Stimulated activated CD8-positive, alpha-beta memory T cell treated with anti-CD3 and anti-CD28 coated beads, Interleukin-4, amount 100 ng/mL, for 24 hours (primary cell): ENCODE measurements at regions not wholly inside any gene's neighbourhood (a gene's known extent, or its start where the extent isn't known, plus 50 kb on each side); places are given as distances from the start of the nearest gene placed in this dataset.

Source experiments
- DNase-seq: peaks from one replicate; pipeline ENCODE4 v3.0.0-alpha.2; 2020; ENCODE audit warnings: low read depth

DNA sequence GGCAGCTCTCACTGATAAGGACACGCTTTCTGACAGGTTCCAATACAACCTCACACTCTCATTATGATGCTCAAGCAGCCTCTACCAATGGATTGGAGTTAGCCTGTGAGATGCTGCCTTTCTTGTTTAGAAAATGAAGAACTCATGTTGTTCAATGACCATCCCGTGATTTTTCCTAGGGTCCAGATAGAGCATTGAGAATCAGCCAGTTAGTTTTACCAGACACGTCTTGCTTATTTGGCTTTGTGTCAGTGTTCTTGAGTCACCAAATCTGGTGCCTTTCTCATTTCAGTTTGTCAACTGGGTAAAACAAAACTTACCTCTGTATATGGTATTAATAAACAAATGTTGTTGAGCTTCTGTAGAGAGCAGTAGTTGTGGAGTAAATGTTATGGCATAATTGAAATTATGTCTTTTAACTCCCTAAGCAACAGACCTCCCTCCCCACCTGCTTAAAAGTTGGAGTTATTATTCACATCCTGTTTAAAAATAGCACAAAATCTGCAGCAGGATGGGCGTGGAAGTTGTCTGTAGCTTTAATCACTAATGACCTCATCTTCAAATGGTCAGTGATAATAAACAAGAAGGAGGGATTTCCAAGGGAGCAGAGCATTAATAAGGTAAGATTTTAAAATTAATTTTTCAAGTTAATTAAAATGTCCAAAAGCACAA is 167.3 kb downstream of the HRH4 start:
- no peak for DNase-seq

DNA sequence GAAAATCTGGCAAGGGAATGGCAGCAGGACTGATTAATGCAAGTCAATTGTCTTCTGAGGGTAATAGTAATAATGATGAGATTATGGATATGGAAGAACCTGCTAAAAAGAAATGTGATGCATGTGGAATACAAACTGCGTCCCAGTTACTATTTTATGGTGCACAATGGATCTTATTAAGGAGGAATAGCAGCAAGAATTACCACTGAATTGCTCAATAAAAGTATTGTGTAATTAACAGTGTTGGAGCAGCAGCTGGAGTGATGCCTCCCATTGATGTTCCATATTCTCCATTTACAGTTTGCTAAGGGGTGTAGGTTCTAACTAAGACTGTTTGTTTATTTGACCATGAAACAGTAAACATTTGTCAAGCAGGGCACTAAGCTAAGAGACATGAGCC is 167.9 kb downstream of the HRH4 start:
- DNase-seq: no peak

DNA sequence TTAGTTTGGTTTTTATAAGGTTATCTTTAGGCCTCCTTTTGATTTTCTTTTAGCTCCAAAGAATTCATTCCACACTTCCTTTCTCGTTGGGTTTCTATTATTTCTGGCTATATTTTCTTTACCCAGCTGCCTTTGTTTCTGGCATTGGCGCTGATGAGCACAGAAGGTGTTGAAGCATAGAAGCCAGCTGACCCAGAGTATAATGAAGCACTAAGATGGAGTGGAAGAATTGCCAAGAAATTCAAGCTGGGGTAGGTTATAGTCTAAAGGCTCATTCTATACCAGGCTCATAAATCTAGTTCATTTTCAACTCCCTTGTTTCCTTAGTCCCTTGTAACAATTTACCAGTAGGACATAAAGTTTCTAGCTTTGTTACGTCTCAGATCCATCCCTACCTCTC is 169.5 kb downstream of the HRH4 start:
- DNase-seq: no peak

DNA sequence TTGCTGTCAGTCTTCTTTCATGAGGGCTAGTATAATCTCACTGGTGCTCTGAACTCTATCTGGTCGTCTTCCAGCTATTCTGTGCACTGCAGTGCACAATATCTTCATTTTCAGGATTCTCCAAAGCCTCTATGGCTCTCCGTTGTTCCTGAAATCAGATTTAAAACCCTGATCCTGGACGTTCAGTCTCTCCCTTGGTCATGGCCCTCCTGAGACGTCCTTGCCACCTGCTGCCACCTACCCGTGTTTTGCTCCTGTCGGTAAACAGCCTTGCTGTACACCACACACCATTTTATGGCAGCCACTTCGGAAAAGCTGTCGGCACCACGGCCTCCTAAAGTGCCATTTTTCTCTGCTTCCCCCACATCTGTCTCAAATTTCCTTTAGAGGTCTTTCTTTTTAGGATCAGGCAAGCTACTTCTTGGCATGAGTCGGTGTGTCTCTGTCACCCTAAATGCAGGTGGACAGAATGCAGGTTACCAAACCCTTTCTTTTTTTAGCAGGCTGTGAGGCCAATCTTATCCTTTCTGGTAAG is 170.0 kb downstream of the HRH4 start:
- no peak for DNase-seq

DNA sequence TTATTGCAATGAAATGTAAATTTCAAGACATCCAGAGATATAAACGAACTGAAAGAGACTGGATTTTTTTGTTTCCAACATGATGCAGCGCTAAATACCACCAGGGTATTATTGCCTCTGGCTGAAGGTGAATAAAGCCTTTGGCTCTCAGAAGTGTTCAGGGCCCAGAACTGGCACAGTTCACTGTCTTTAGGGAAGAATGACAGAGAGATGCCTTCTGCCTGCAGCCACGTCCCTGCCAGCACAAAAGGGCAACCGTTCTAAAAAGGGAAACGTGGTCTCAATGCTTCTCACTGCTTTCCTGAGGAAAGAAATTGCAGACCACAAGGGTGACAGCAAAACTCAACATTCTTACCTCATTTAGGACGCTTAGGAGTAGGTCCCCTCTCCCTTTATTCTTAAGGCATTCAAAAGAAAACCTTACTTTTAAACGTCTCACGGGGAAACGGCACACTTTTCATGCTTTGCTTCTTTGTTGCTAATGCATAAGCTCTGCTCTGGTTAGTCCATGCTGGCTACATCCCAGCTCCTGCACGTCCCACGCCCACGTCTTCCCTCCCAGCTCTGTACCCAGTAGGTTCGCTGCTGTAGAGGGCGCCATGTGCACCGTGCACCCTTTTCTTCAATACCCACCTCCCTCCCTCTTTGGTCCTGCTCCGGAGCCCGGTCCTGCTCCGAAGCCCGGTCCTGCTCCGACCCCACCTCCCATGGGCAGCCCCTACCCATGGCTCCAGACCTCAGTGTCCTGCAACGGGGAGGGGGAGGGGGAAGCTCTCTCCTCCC is 171.0 kb downstream of the HRH4 start:
- DNase-seq: no peak

DNA sequence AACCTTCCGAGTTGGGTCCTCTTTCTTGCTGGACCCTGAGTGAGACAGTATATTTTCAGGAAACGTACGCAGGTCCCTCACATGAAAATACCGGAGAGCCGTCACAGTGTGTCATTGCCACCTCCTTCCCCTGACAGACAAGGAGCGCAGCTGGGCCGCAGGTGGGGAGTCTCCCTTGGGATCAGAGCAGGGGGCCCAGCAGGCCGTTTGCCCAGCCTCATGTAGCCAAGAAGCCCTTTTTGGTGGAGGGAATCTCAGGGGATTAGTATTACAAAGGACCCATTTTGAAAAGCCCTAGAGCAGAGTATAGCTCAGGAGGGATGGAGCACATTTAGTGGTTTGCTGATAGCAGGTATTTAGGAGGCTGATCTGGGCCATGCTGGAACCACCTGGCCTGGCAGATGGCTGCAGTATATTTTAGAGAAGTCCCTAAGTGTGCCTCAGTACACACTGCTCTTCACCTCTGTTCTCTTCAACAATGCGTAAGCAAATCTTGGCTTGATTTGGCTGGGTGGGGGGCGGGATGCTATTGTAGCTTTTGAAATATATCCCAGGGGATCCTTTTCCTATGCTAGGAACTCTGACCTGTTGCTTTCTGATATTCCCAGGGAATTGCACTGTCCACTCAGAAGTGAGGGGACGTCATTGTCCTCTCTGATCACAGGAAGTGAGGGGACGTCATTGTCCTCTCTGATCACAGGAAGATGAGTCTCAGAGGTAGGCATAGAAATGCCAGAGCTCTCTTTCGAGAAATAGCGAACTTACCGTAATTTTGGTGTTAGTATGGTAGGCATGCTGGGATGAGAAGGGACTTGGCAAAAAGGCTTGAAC is 171.9 kb downstream of the HRH4 start:
- DNase-seq: no peak

DNA sequence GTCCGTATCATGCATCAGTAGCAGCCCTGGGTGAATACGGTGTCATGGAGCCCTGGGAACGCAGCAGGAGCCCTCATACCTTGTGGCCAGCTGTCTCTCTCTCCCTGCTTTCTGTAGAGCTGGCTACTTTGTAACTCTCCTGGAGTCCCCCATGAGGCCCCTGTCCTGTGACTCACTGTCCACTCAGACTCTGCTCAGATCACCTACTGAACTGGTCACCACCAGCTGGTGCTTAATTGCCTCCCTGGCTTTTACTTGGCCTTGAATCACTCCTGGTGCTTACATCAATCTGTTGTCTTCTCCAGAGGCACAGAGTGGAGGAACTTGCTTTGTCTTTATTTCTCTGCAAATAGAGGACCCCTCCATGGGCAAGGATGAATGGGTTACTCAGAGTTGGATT is 172.7 kb downstream of the HRH4 start:
- no peak for DNase-seq

DNA sequence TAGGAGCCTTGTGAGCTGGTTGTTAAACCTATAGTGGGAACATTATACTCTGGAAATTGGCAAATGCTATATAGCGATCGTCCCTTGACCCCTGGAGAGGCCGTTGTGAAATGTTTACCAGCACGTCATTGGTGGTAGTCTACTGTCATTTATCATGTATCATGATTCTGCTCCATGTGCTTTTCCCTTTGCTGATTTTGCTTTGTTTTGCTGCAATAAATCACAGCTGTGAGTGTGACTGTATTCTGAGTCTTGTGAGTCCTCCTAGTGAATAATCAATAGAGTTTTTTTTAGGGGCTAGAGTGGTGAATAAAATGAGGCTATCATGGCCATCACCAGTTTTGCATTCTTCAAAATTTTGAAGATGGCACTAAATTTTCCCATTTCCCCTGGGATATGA is 189.1 kb downstream of the HRH4 start:
- DNase-seq: no peak

DNA sequence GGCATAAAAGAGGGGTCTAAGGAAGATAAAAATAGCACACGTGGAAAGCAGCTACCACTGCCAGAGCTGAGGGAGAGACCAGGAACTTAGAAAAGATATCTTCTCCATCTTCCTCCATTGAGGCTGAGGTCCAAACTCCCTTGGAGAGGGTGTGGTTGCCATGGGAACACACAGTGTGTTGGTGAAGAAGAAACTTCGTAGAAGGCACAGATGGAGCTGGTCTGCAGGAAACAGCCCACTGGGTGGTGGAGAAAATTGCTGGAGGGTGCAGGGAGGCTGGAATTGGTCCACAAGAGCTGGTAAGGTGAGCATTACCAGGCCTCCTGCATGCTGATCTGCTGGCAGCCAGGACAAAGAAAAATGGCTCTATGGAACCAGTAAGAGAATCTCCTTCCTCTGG is 191.0 kb downstream of the HRH4 start:
- no peak for DNase-seq

DNA sequence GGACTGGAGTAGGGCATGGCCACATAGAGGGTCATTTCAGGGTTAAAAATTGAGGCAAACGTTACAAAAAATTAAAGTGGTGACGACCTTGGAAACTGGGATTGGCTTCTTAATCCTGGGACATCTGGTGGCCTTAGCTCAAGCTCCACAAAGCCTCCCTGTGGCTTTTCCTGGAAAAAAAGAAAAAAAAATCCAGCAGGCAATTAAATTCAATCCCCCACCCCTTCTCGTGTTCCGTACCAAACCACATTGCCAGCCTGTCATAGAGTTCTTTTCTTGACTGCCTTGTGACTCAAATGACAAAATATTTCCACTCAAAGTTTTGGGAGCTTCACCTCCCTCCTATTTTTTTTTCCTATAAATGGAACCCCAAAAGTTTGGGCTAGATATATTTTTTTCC is 195.6 kb downstream of the HRH4 start:
- DNase-seq: no peak

DNA sequence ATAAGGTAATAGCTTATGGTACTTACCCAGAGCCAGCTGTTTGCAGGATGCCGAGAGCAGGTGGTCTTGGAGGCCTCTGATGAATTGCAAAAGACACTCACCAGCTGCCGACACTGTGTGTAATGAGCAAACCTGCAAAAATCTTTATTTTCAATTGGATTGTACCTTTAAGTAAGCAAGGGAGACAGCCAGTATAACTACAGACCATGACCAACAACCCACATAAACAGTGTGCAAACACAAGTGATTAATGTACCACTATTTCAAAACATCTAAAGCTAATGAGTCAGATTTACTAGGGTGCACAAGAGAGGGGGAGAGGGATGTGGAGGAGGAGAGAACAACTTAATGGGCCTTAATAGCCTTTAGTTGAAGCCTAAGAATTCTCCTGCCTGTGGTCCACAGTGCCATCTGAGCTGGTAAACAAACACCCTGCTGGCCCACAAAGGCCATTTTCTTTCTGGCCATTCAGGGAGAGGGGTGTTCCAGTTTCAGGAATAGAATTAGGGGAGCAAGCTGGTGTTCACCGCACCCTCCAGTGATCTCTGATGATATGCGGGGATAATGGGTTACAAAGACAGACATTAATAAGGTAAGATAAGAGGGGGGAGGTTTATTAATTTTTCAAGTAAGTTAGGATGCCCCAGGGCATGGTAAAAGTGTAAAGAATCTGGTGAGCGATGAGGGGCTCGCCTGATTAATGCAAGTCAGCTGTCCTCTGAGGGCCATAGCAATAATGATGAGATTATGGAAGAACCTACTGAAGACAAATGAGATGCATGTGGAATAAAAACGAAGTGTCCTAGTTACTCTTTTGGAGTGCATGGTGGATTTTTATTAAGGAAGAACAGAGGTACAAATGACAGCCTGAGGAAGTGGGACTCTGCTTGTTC is 196.4 kb downstream of the HRH4 start:
- DNase-seq: no peak

DNA sequence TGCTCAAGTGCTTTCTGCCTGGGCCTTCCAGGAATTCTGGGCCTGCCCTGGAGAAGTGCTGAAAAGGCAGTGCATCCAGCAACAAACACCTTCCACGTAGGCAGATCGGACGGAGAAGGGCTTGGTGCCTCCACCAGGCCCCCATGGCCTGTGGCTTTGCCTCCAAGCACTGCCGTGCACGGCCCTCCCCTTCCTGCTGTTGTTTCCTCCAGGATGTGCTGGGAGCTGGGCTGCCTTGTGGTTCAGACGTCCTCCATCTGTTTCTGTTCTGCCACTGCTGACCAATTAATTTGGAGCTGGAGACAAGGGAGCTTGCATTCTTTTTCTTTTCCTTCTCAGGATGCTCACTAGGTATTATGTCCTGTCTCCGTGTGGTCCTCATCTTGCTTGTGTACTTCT is 197.0 kb downstream of the HRH4 start:
- no peak for DNase-seq

DNA sequence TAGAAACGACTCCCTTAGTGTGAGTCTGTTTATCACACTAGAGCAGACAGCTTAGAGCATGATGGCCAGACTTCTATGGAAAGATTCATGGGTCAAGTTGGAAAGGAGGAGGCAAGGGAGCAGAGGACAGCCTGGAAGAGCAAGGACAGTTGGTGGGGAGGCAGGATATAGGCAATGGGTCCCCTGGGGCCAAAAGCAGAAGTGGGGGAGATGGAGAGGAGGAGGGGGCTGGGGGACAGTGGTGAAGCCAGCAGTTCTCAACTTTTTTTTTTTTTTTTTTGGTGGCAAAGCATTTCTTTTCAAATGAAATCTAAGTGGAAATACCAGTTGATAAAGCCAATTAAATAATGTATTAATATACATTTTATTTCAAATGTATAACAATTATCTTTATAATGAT is 197.9 kb downstream of the HRH4 start:
- no peak for DNase-seq

DNA sequence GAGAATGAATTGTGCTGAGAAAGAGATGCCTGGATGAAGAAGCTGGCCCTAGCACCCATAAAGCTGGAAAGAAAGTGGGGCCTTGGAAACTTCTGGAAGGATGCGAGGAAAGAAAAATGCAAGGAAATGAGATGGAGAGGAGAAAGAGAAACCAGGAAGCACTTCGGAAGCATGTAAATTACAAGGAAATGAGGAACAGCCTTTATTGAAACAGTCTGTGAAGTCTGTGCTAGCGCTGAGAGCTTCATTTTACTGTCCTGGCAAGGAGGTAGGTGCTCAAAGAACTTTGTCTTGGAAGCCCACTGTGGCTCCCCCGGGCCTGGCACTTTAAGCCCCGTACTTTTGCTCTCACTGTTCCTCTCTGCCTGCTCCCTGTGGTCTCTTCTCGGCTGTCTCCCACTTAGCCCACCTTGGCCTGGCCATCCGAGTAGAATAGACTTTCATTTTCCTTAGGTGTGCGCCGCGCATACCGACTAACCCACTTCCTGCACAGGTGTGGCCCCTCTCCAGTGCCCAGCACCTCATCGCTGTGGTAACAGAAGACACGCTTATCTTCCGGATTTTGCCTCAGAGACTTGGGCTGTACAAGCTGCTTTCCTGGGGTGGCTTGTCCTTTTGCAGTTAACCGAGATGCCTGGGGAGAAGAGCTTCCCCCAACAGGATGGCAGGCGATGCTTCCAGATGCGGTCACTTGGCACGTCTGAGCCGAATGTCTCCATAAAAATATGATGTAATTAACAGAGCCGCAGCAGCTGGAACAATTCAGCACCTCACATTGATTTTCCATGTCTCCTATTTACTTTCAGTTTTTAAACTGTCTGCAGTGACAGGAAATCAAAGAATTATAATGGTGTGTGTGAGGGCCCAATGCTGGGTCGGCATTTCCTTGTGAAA is 199.6 kb downstream of the HRH4 start:
- no peak for DNase-seq

DNA sequence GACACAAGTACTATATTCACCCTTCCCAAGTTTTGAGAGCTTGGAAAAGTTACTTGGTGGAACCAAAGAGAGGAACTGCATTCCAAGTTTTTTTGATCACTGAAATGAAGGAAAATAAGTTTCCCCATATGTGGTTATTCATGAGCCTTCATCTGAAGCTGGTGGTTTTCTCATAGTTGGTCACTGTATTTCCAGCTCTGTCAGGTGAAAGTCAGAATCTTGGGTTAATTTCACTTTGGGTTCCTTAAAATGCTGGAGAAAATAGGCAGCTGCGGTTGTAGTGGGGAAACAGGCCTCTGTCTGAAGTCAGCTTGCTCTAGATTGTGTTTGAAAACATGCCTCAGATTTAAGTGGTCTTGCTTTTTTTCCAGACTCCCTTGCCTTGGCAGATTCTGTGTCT is 200.5 kb downstream of the HRH4 start:
- no peak for DNase-seq

DNA sequence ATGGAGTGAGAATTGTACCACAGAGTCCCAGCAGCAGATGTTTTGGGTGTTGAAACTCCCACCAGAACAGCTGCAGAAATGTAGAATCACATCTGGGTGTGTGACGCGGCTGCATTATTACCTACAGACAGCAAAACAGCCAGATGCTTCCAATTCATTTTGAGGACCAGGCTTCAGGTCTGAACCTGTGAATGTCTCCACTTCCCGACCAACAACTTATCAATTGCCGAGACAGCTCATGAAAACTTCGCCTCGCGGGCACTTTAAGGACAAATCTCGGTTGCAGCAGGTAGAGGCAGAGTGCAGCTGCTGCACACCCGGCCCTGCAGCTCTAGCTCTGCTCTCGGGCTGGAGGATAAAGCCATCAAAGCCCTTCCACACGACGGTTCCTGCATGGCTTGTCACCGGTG is 202.0 kb downstream of the HRH4 start:
- DNase-seq: no peak

DNA sequence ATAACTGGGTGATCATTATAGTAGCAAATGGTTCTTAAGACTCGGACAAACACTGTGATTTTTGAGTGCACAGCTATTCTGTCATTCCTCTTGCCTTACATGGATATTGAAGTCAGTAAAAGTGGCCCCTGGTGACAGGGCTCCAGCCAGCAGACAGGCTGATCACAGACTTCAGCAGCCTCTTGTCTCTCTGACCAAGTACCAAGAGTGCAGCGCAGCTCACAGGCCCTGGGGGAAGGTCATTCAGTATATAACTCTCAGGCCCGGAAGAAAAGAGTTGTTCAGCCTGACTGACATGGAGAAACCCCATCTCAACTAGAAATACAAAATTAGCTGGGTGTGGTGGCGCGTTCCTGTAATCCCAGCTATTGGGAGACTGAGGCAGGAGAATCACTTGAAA is 202.6 kb downstream of the HRH4 start:
- DNase-seq: no peak

DNA sequence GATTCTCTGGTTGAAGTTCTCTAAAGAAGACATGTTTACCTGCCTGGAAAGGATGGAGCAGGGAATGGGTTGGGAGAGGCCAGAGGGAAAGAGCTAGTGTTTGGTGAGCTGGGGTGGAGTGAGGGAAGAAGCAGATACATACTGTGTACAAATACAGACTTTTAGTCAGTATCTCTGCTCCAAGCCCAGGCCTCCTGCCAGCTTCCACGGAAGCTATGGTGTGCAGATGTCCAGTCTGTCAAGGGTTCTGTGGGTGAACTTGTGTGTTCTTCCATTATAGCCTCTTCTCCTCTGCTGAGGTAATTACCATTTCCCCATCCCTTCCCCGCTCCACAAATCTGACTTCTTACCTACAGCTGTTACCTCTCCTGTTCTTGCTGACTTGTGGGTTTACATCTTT is 208.6 kb downstream of the HRH4 start:
- no peak for DNase-seq

DNA sequence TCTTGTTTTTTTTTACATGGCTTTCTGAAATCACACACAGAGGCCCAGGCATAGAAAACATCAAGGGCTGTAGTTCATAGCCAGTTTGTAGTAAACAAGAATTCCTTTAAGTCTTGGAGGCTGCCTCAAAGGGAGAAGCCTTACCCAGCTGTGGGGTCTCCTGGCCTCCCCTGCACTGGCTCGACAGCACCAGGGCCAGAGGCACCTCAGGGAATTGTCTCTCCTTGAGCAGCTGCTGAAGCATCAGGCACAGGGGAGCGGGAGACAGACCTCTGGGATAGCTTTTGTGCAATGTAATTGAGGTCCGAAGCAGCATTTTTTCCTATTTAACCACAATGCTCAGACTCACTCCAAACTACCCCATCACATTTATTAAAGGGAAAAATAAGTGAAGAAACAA is 209.1 kb downstream of the HRH4 start:
- DNase-seq: no peak

DNA sequence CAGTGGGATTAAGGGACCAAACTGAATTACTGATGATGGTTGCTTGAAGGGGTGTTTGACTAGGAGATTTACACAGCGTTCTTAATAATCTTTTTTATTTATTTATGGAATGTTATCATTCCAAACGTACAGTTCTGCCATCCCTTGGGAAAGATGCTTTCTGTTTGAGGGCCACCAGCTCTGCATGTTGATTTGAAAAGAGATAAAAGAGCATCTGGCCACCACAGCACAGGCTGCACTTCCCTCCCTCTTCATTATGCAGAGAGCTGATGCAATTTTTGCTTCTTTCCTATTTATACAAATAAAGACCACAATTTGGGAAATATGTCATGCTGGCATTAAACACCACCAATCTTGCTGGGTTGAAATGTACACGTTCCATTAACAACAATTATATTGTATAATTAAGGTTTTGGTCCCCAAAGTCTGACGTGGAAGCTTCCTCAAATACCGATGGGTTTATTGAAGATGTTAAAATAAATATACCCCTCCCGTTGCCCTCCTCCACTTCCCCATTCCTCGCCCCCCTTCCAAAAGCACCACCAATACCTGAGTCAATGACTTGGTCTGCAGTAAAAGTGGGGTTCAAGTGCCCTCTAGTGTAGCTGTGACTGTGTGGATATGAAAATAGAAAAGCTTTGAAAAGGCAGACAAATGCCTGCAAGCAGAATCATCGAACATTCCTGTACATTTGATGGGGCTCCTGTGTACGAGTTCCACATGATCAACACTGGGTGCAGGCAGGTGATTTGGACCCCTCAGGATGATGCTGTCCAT is 211.9 kb downstream of the HRH4 start:
- no peak for DNase-seq
